Heart left ventricle (tissue), 13 donors: ENCODE measurements at regions not wholly inside any gene's neighbourhood (a gene's known extent, or its start where the extent isn't known, plus 50 kb on each side); places are given as distances from the start of the nearest gene placed in this dataset.

Experiments used
- POLR2A ChIP-seq, 2 donors: fragments of 450-650 bp; IDR thresholded peaks; one replicate each; pipeline ENCODE4 v1.6.1; 2017; ENCODE audit warnings: antibody characterized with exemption in 2 of 2, mild to moderate bottlenecking in 2 of 2, moderate library complexity in 2 of 2
- TF ChIP-seq, protein P1 (sequence below), 12 donors: fragments of 200-600 bp; sonication (generic) in 4 of 12; IDR thresholded peaks; one replicate each; pipeline versions ENCODE4 v1.5.0 to v1.8.0; 2018 to 2022; ENCODE audit warnings: antibody characterized with exemption in 12 of 12, mild to moderate bottlenecking in 5 of 12
- donor health status: ischemic (EF 13 %, LVEDD 7.1; RV severe dilation, severe dysfunction).
- donor health status: DM: no; HTN: yes; CAD: no.
- donor health status: DM: no; HTN: no; CAD: no.
- donor health status: ischemic (EF 25% LVEDD 6.9; RV normal size, moderate dysfunction).
- donor health status: ischemic (EF 25% LVEDD 5.7; RV mildly dilated, moderate dysfunction).
- donor health status: ischemic (EF 35%, LVEDD 5.7; RV mildly dilated, moderate dysfunction).
- donor health status: nonischemic (EF 11% LVEDD 7.7; RV severe dilation, severe dysfunction).
- donor health status: DM: yes; HTN: yes; CAD: no.
- donor health status: PGD.
- donor health status: ischemic (EF 29% LVEDD 5.4; RV normal size, mild dysfunction).
- donor health status: nonischemic (EF 23%, LVEDD 6.1; RV moderate dilation, normal function).

DNA sequence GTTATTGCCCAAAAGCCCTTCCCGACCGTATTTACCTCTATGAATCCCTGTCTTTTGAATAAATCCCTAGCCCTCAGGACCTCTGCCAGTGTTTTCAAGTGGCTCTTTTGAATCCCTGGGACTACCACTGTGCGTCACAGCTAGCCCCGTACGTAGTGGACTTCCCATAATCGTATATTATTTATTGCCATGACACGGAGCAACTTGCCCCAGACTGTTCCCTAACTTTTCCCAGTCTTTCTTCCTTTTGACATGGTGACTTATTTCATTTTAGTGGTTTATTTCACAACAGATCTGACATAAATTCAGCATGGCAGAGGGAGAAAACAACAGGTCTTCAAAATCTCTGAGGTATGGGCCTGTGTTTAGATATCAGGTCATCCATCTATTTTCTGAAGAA, 318.6 kb upstream of the KLF6 start:
- TF ChIP-seq, protein P1, sequence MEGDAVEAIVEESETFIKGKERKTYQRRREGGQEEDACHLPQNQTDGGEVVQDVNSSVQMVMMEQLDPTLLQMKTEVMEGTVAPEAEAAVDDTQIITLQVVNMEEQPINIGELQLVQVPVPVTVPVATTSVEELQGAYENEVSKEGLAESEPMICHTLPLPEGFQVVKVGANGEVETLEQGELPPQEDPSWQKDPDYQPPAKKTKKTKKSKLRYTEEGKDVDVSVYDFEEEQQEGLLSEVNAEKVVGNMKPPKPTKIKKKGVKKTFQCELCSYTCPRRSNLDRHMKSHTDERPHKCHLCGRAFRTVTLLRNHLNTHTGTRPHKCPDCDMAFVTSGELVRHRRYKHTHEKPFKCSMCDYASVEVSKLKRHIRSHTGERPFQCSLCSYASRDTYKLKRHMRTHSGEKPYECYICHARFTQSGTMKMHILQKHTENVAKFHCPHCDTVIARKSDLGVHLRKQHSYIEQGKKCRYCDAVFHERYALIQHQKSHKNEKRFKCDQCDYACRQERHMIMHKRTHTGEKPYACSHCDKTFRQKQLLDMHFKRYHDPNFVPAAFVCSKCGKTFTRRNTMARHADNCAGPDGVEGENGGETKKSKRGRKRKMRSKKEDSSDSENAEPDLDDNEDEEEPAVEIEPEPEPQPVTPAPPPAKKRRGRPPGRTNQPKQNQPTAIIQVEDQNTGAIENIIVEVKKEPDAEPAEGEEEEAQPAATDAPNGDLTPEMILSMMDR (IDR thresholded peaks at IDR 0.05) = no peak
- TF ChIP-seq POLR2A (IDR thresholded peaks at IDR 0.05) = no peak
